GM19043 (cell line): ENCODE measurements at regions not wholly inside any gene's neighbourhood (a gene's known extent, or its start where the extent isn't known, plus 50 kb on each side); places are given as distances from the start of the nearest gene placed in this dataset.
"Not testable (repeated sequence)": the region's sequence is repeated elsewhere in the genome, so short reads cannot be mapped to it uniquely, and the experiment has no call there.

Source experiments
- ATAC-seq: cut with Tn5 transposase; IDR thresholded peaks from one replicate; pipeline ENCODE4 v1.9.1; 2021; ENCODE audit warnings: low read depth; ENCODE audit not compliant: unreplicated experiment

- no peak for ATAC-seq
Measured at GRCh38 chr21:41612674-41613532, 104.9 kb upstream of the TMPRSS2 start.

- no peak for ATAC-seq
Measured at GRCh38 chr21:41611966-41612606, 104.1 kb upstream of the TMPRSS2 start.

- ATAC-seq: no peak
Measured at GRCh38 chr21:41611441-41611840, 103.5 kb upstream of the TMPRSS2 start.

- not testable (repeated sequence) for ATAC-seq
Measured at GRCh38 chr21:41610840-41611115, 102.8 kb upstream of the TMPRSS2 start.

- ATAC-seq: no peak
Measured at GRCh38 chr21:41610042-41610839, 102.3 kb upstream of the TMPRSS2 start.

GRCh38 chr21:41606706-41607105, 98.7 kb upstream of the TMPRSS2 start:
- ATAC-seq: no peak

- no peak for ATAC-seq
Measured at GRCh38 chr21:41605934-41606285, 98.0 kb upstream of the TMPRSS2 start.

- no peak for ATAC-seq
Measured at GRCh38 chr21:41605178-41605933, 97.4 kb upstream of the TMPRSS2 start.

GRCh38 chr21:41604583-41605041, 96.7 kb upstream of the TMPRSS2 start:
- ATAC-seq: no peak

GRCh38 chr21:41603476-41603875, 95.5 kb upstream of the TMPRSS2 start:
- ATAC-seq: no peak

GRCh38 chr21:41602531-41602930, 94.6 kb upstream of the TMPRSS2 start:
- no peak for ATAC-seq

GRCh38 chr21:41601573-41602368, 93.8 kb upstream of the TMPRSS2 start:
- ATAC-seq: no peak

- no peak for ATAC-seq
Measured at GRCh38 chr21:41600961-41601572, 93.1 kb upstream of the TMPRSS2 start.

- no peak for ATAC-seq
Measured at GRCh38 chr21:41600556-41600955, 92.6 kb upstream of the TMPRSS2 start.

- no peak for ATAC-seq
Measured at GRCh38 chr21:41600116-41600515, 92.2 kb upstream of the TMPRSS2 start.

- ATAC-seq: no peak
Measured at GRCh38 chr21:41598561-41599431, 90.8 kb upstream of the TMPRSS2 start.

GRCh38 chr21:41597811-41598231, 89.9 kb upstream of the TMPRSS2 start:
- no peak for ATAC-seq

GRCh38 chr21:41597227-41597626, 89.3 kb upstream of the TMPRSS2 start:
- ATAC-seq: no peak
